BLaER1 (cell line): ENCODE measurements at regions not wholly inside any gene's neighbourhood (a gene's known extent, or its start where the extent isn't known, plus 50 kb on each side); places are given as distances from the start of the nearest gene placed in this dataset.

Source experiments
- H3K27ac ChIP-seq: shearing (Covaris generic); formaldehyde crosslinking; 2 replicates; pipeline ENCODE4 v1.8.1; 2022
- H3K27me3 ChIP-seq: shearing (Covaris generic); formaldehyde crosslinking; 2 replicates; pipeline ENCODE4 v1.8.1; 2022
- H3K36me3 ChIP-seq: shearing (Covaris generic); formaldehyde crosslinking; 2 replicates; pipeline ENCODE4 v1.8.1; 2022
- H3K4me1 ChIP-seq: shearing (Covaris generic); formaldehyde crosslinking; 2 replicates; pipeline ENCODE4 v1.8.1; 2022
- H3K4me2 ChIP-seq: shearing (Covaris generic); formaldehyde crosslinking; 2 replicates; pipeline ENCODE4 v1.8.1; 2022
- H3K4me3 ChIP-seq: shearing (Covaris generic); formaldehyde crosslinking; 2 replicates; pipeline ENCODE4 v1.8.1; 2022
- H3K9ac ChIP-seq: shearing (Covaris generic); formaldehyde crosslinking; 2 replicates; pipeline ENCODE4 v1.8.1; 2022
- H3K9me3 ChIP-seq: shearing (Covaris generic); formaldehyde crosslinking; 2 replicates; pipeline ENCODE4 v1.8.1; 2022
- H4K20me1 ChIP-seq: shearing (Covaris generic); formaldehyde crosslinking; 2 replicates; pipeline ENCODE4 v1.8.1; 2022
- Cebpa-rat ChIP-seq: shearing (Covaris generic); IDR thresholded peaks from 2 replicates; pipeline ENCODE4 v1.8.1; 2022

GRCh38 chr6:156154896-156155295, 622.3 kb upstream of the ARID1B start:
- peaks cover 8% of the 10 kb centered on the region; the same call in 1 of the 2 replicates for H3K9me3 ChIP-seq
- H3K36me3 ChIP-seq: no peaks in the 10 kb centered on the region
- H3K4me3 ChIP-seq: no peak overlapping the region
- peak overlapping the region; percentile 72 for H3K27ac ChIP-seq
- H3K9ac ChIP-seq: peak overlapping the region; percentile 49
- no peaks in the 10 kb centered on the region for H3K27me3 ChIP-seq
- no peaks in the 10 kb centered on the region for H4K20me1 ChIP-seq
- H3K4me2 ChIP-seq: peak overlapping the region; percentile 57
- no peak for TF ChIP-seq Cebpa-rat
- H3K4me1 ChIP-seq: peaks cover 56% of the 10 kb centered on the region

GRCh38 chr6:156150391-156150790, 626.8 kb upstream of the ARID1B start:
- Histone ChIP-seq H4K20me1 (no peaks in the 10 kb centered on the region), H3K27me3 (no peaks in the 10 kb centered on the region), H3K27ac (no peak overlapping the region), H3K9me3 (peaks cover 18% of the 10 kb centered on the region), H3K9ac (no peak overlapping the region), H3K4me1 (peaks cover 30% of the 10 kb centered on the region), H3K4me2 (no peak overlapping the region), H3K36me3 (no peaks in the 10 kb centered on the region), H3K4me3 (no peak overlapping the region)
- TF ChIP-seq Cebpa-rat: no peak

- Histone ChIP-seq H3K4me2 (no peak overlapping the region), H3K9ac (no peak overlapping the region), H4K20me1 (no peaks in the 10 kb centered on the region), H3K4me3 (no peak overlapping the region), H3K27me3 (no peaks in the 10 kb centered on the region), H3K9me3 (peaks cover 39% of the 10 kb centered on the region), H3K4me1 (no peaks in the 10 kb centered on the region), H3K36me3 (no peaks in the 10 kb centered on the region), H3K27ac (no peak overlapping the region)
- TF ChIP-seq Cebpa-rat: no peak
Observed at GRCh38 chr6:156146891-156147290, 630.3 kb upstream of the ARID1B start.

GRCh38 chr6:156131221-156131903, 645.8 kb upstream of the ARID1B start:
- no peak for TF ChIP-seq Cebpa-rat
- Histone ChIP-seq H3K4me2 (peak overlapping the region; percentile 69), H3K27me3 (no peaks in the 10 kb centered on the region)

DNA sequence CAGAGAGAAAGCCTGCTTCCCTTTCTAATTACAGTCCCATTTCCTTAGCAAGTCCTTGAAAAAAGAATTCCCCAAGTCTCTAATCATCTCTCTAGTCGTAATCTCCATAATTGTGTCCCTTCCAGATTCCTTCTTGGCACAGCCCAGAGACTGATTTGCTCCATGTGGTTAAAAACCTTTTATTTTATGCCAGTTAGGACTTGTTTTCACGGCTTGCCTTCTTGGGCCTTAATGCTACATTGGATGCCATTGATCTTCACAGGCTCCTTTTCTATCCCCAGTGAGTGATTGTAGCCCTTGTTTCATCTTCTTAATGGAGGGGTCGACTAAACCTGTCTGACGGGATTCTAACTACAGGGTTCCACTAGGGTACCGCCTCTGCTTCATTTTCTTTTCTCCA, 650.6 kb upstream of the ARID1B start:
- Histone ChIP-seq H3K27ac (no peak overlapping the region), H3K9ac (no peak overlapping the region), H3K4me3 (no peak overlapping the region), H4K20me1 (no peaks in the 10 kb centered on the region), H3K4me2 (no peak overlapping the region), H3K27me3 (no peaks in the 10 kb centered on the region), H3K9me3 (no peaks in the 10 kb centered on the region), H3K36me3 (no peaks in the 10 kb centered on the region), H3K4me1 (peaks cover 11% of the 10 kb centered on the region)
- no peak for TF ChIP-seq Cebpa-rat

More at GRCh38 chr6:156131221-156131903, 645.8 kb upstream of the ARID1B start:
- Histone ChIP-seq H3K4me1 (peaks cover 15% of the 10 kb centered on the region), H3K36me3 (no peaks in the 10 kb centered on the region), H3K27ac (peak overlapping the region; percentile 68; the same call in 1 of the 2 replicates), H3K9me3 (peaks cover 25% of the 10 kb centered on the region), H4K20me1 (no peaks in the 10 kb centered on the region), H3K4me3 (no peak overlapping the region), H3K9ac (peak overlapping the region; percentile 23)

GRCh38 chr6:156125844-156126243, 651.3 kb upstream of the ARID1B start:
- Histone ChIP-seq H3K9me3 (no peaks in the 10 kb centered on the region), H3K27ac (no peak overlapping the region), H3K36me3 (no peaks in the 10 kb centered on the region), H3K9ac (no peak overlapping the region), H3K4me3 (no peak overlapping the region), H4K20me1 (no peaks in the 10 kb centered on the region), H3K4me1 (peaks cover 4% of the 10 kb centered on the region), H3K4me2 (no peak overlapping the region), H3K27me3 (no peaks in the 10 kb centered on the region)
- no peak for TF ChIP-seq Cebpa-rat

DNA sequence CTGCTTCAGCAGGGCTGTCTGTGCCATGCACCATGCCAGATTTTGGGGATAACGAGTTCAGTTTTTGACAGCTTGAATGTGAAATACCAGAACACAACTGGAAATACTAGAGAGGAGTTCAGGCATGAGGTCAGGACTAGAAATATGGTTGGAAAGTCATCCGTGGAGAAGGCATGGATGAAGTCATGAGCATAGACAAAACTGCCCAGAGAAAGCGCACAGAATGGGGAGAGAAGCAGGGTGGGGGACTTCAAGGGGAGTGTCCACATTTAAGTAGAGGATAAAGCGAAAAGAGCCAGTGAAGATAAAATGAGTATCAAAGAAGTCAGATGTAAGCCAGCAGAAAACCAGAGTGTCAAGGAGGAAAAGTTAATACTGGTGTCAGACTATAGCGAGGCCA, 653.4 kb upstream of the ARID1B start:
- H3K27ac ChIP-seq: no peak overlapping the region
- no peaks in the 10 kb centered on the region for H3K9me3 ChIP-seq
- H3K27me3 ChIP-seq: no peaks in the 10 kb centered on the region
- H3K4me2 ChIP-seq: no peak overlapping the region
- no peaks in the 10 kb centered on the region for H3K4me1 ChIP-seq
- H3K4me3 ChIP-seq: no peak overlapping the region
- H4K20me1 ChIP-seq: no peaks in the 10 kb centered on the region
- no peak for TF ChIP-seq Cebpa-rat
- H3K9ac ChIP-seq: no peak overlapping the region
- H3K36me3 ChIP-seq: no peaks in the 10 kb centered on the region

DNA sequence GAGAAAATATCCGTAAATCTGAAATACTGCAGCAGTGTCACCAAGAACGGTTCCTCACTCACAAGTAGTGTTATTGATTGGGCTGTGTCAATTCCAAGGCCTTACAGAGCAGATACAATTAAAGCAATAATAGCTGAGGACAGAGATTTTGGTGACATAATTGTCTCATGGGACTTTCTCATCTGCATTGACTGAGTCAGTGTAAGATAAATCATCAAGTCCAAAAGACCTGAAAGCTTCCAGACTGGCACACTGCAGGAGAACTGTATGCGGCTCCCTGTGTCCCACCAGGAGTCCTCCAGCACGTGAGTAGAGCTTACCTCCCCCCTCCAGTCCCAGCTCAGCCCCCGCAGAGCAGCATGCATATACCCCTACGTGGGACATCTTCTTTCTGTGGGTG, 655.2 kb upstream of the ARID1B start:
- no peak for TF ChIP-seq Cebpa-rat
- Histone ChIP-seq H3K9me3 (no peaks in the 10 kb centered on the region), H3K36me3 (no peaks in the 10 kb centered on the region)

DNA sequence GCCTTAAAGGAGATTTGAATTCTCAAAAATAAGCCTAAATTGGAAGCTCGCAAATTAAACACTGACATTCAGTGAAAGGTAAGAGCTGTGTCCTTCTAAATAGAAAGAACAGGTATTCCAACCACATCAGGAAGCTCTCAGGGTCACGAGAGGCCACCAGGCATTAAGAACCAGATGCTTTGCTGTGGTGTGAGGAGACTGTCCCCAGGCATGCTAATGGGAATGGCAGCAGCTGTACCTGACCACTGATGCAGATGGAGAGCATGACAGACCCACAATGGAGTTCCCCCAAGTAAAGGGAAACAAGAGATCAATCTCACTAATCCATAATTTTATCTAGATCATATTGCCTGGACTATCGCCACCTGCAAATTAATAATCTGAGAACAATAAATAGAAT, 658.9 kb upstream of the NOX3 start:
- no peak overlapping the region for H3K4me3 ChIP-seq
- H3K4me2 ChIP-seq: no peak overlapping the region
- no peaks in the 10 kb centered on the region for H3K36me3 ChIP-seq
- H3K27ac ChIP-seq: no peak overlapping the region
- no peaks in the 10 kb centered on the region for H4K20me1 ChIP-seq
- no peak for TF ChIP-seq Cebpa-rat
- no peak overlapping the region for H3K9ac ChIP-seq
- H3K4me1 ChIP-seq: 0 out of 2 replicates have a peak, but pooled peaks cover 3% of the 10 kb centered on the region
- no peaks in the 10 kb centered on the region for H3K9me3 ChIP-seq
- H3K27me3 ChIP-seq: no peaks in the 10 kb centered on the region

More for the DNA sequence above, 655.2 kb upstream of the ARID1B start:
- Histone ChIP-seq H4K20me1 (no peaks in the 10 kb centered on the region), H3K27me3 (no peaks in the 10 kb centered on the region), H3K9ac (no peak overlapping the region), H3K4me1 (no peaks in the 10 kb centered on the region), H3K4me3 (no peak overlapping the region), H3K27ac (no peak overlapping the region), H3K4me2 (no peak overlapping the region)

GRCh38 chr6:156113631-156114030, 658.0 kb upstream of the NOX3 start:
- no peak overlapping the region for H3K4me3 ChIP-seq
- no peak overlapping the region for H3K9ac ChIP-seq
- H3K36me3 ChIP-seq: no peaks in the 10 kb centered on the region
- no peak overlapping the region for H3K27ac ChIP-seq
- H3K9me3 ChIP-seq: no peaks in the 10 kb centered on the region
- H3K4me2 ChIP-seq: no peak overlapping the region
- no peak for TF ChIP-seq Cebpa-rat
- H4K20me1 ChIP-seq: no peaks in the 10 kb centered on the region
- 0 out of 2 replicates have a peak, but pooled peaks cover 3% of the 10 kb centered on the region for H3K4me1 ChIP-seq
- no peaks in the 10 kb centered on the region for H3K27me3 ChIP-seq
